Fibroblast of mammary gland (primary cell): ENCODE measurements at regions not wholly inside any gene's neighbourhood (a gene's known extent, or its start where the extent isn't known, plus 50 kb on each side); places are given as distances from the start of the nearest gene placed in this dataset.
"Not testable (repeated sequence)": the region's sequence is repeated elsewhere in the genome, so short reads cannot be mapped to it uniquely, and the experiment has no call there.

Source experiments
- DNase-seq: peaks from one replicate; pipeline ENCODE4 v3.0.0-alpha.2; 2010; ENCODE audit warnings: low read depth
- H3K4me3 ChIP-seq: 2 replicates; pipeline ENCODE4 v1.5.1; 2011; ENCODE audit warnings: low read depth, mild to moderate bottlenecking, low read length, moderate library complexity; ENCODE audit not compliant: control insufficient read depth
- CTCF ChIP-seq: conservative IDR thresholded peaks from 2 replicates; pipeline ENCODE4 v1.5.1; 2011; ENCODE audit warnings: low read depth, low read length, inconsistent platforms; ENCODE audit not compliant: control insufficient read depth, insufficient read depth

- DNase-seq = no peak
- H3K4me3 ChIP-seq = no peak overlapping the region
- no peak for TF ChIP-seq CTCF
These were observed 53.1 kb downstream of the GGTLC2 start for GRCh38 chr22:22697377-22698117.

GRCh38 chr22:22698263-22698750 is 53.9 kb downstream of the GGTLC2 start:
- no peak overlapping the region for H3K4me3 ChIP-seq
- DNase-seq = no peak
- TF ChIP-seq CTCF = no peak

DNA sequence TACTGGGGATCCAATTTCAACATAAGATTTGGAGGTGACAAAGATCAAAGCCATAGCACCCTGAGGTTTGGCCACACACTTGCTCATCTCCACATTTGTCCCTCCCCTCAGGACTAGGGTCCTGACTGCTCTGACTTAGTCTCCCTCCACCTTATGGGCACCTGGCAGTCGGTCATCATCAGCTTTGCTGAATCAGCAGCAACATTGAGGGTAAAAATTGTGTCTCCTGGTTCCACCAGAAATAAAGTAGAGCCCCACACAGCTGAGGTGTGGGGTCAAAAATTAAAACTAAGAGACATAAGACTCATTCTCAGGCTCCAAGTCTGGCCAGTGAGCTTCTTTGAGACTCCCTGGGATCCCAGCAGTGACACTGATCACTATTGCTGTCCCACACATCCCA is 56.2 kb downstream of the GGTLC2 start:
- DNase-seq = no peak
- H3K4me3 ChIP-seq = no peak overlapping the region
- TF ChIP-seq CTCF = no peak

DNA sequence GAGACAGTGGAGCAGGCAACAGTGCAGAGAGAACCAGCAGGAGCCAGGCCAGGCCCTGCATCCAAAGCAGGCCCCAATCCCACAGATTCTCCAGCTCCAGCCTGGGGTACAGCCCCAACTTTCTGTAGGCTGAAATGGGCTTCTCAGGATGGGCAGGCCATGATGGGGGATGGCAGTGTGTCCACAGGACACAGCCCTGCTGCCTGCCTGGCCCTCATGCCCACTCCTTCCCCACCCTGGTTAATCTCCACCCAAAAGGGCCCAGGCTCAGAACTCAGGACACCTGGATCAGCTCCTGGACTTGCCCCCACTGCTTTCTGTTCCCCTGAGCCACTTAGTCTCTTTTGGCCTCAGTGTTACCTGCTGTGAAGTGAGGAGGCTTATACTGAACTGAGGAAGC is 57.1 kb downstream of the GGTLC2 start:
- H3K4me3 ChIP-seq, DNase-seq: not testable (repeated sequence)

GRCh38 chr22:22702237-22703202 is 58.1 kb downstream of the GGTLC2 start:
- peak; percentile 49 for TF ChIP-seq CTCF
- DNase-seq = peak; percentile 65
- H3K4me3 ChIP-seq = no peak overlapping the region

GRCh38 chr22:22703203-22703570 is 58.8 kb downstream of the GGTLC2 start:
- H3K4me3 ChIP-seq = no peak overlapping the region
- no peak for DNase-seq
- TF ChIP-seq CTCF = no peak

DNA sequence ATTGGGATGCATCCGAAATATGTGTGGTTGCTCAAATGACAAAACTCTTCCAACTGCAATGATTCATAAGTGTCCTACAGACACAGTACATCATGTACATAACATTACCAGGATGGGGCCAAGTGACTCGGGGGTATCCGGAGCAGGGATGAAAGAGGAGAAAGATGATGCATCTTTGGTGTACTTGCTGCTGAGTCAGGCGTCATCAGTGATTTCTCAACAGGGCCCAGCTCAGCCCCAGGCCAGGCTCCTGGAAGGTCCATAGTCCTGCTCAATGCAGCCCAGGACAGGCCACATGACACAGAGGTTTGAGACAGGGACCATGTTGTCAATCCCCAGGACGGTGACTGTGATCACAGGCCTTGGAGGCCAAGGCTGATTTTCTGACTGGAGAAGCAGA is 59.3 kb downstream of the GGTLC2 start:
- no peak for TF ChIP-seq CTCF

More for the DNA sequence above, 59.3 kb downstream of the GGTLC2 start:
- peak; percentile 96 for DNase-seq
- no peak overlapping the region for H3K4me3 ChIP-seq
